Bronchial epithelial cell (primary cell): ENCODE measurements at regions not wholly inside any gene's neighbourhood (a gene's known extent, or its start where the extent isn't known, plus 50 kb on each side); places are given as distances from the start of the nearest gene placed in this dataset.
A peak's percentile ranks its signal among the peaks of the same experiment; 100 is the strongest.

Source experiments
- DNase-seq: peaks from one replicate; pipeline ENCODE4 v3.0.0-alpha.2; 2010; ENCODE audit warnings: low read depth
- FAIRE-seq: peaks from 2 replicates; lab custom pipeline; 2011; peaks lifted over from hg19 to GRCh38; lab: Jason Lieb, UNC
- H3K27me3 ChIP-seq: 2 replicates; pipeline ENCODE4 v1.5.1; 2011; ENCODE audit warnings: low read length; ENCODE audit not compliant: control insufficient read depth, insufficient read depth
- H3K36me3 ChIP-seq: 2 replicates; pipeline ENCODE4 v1.5.1; 2011; ENCODE audit warnings: low read length; ENCODE audit not compliant: control insufficient read depth, insufficient read depth
- H3K4me3 ChIP-seq: 2 replicates; pipeline ENCODE4 v1.5.1; 2011; ENCODE audit warnings: mild to moderate bottlenecking, low read depth, low read length, control low read depth
- CTCF ChIP-seq: IDR thresholded peaks from 2 replicates; pipeline ENCODE4 v1.5.1; 2011; ENCODE audit warnings: mild to moderate bottlenecking, moderate library complexity, low read length, control low read depth, inconsistent platforms; ENCODE audit not compliant: insufficient read depth, severe bottlenecking

- DNase-seq (peak; percentile 67), FAIRE-seq (no peak)
- Histone ChIP-seq H3K36me3 (no peaks in the 10 kb centered on the region), H3K27me3 (no peaks in the 10 kb centered on the region), H3K4me3 (no peak overlapping the region)
- TF ChIP-seq CTCF = peak; percentile 76
Measured at GRCh38 chr7:119175911-119176627, 951.6 kb downstream of the ANKRD7 start.

DNA sequence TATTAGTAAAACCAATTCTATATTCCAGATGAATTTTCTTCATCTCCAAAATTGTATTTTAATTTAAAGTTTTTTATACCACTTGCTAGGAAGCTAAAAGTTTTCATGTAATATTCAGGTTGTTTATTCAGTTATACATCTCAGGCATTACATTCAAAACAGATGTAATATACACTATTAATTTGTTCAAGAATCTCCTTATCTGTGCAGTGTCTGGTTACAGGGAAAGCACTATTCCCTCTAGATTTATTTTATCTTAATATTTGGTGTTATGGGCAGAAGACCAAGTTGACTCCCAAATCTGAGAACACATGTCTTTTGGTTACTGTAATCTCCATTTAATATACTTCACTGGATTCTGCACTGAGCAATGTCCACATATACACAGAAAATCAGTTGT lies 953.4 kb downstream of the ANKRD7 start:
- Histone ChIP-seq H3K4me3 (no peak overlapping the region), H3K27me3 (no peaks in the 10 kb centered on the region), H3K36me3 (no peaks in the 10 kb centered on the region)
- no peak for FAIRE-seq
- TF ChIP-seq CTCF = no peak
- DNase-seq = no peak

- no peak overlapping the region for H3K4me3 ChIP-seq
- no peaks in the 10 kb centered on the region for H3K36me3 ChIP-seq
- no peak for TF ChIP-seq CTCF
- H3K27me3 ChIP-seq = no peaks in the 10 kb centered on the region
- FAIRE-seq (no peak), DNase-seq (no peak)
Measured at GRCh38 chr7:119184124-119184788, 959.8 kb downstream of the ANKRD7 start.

DNA sequence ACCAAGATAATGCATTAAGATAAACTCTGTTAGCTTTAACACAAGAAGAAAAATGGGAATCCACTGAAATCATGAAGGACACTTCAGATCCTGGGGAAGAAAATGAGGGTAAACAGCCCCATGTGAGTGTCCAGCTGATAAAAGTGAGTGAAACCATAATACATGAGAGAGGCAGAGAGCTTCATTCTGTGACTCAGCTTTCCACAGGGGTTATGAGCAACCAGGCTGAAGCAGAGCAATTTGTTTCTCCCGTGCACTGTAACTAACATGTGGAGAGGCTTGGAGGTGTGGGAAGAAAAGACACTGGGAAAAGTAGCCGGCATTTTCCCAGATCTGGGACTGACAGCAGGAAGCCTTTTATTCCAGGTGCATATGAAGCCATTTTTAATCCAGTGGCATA lies 971.7 kb downstream of the ANKRD7 start:
- Histone ChIP-seq H3K36me3 (no peaks in the 10 kb centered on the region), H3K4me3 (no peak overlapping the region), H3K27me3 (no peaks in the 10 kb centered on the region)
- FAIRE-seq (no peak), DNase-seq (peak; percentile 44)
- no peak for TF ChIP-seq CTCF

DNA sequence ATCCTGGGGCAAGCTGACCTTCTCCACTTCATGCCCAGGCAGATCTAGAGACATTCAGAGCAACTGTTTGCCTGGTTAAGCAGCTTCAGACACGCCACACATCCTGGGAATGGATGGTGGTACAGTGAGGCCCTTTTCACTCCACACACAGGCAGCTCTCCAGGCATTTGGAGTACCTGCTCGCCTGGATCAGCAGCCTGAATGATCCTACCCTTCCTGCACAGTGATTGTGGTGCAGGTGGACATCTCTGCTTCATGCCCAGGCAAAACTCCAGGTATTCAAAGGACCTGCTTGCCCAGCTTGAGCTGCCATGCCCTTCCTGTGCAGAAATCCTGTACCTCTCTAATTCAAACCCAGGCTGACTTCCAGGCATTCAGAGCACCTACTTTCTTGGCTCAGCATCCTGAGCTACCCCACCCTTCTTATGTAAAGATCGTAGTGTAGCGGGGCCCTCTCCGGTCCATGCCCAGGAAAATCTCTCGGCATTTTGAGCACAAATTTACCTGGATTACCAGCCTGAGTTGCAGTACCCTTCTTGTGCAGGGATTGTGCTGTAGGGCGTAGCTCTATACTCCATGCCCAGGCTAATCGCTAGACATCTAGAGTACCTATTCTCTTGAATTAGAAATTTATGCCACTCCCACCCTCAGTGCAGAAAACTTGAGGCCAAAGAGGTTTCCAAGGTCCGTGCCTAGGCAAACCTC lies 972.8 kb downstream of the ANKRD7 start:
- Histone ChIP-seq H3K36me3 (no peaks in the 10 kb centered on the region), H3K4me3 (no peak overlapping the region), H3K27me3 (no peaks in the 10 kb centered on the region)
- peak; percentile 55 for DNase-seq
- no peak for TF ChIP-seq CTCF
- no peak for FAIRE-seq
